Heart right ventricle (tissue), 16 donors: ENCODE measurements at regions not wholly inside any gene's neighbourhood (a gene's known extent, or its start where the extent isn't known, plus 50 kb on each side); places are given as distances from the start of the nearest gene placed in this dataset.

Experiments
- ATAC-seq, 8 donors: fragments of 200-7000 bp; cut with Tn5 transposase; one replicate each; pipeline ENCODE4 v1.9.1; 2020; ENCODE audit warnings: mild to moderate bottlenecking in 8 of 8, moderate library complexity in 8 of 8, moderate number of reproducible peaks in 1 of 8
- DNase-seq, 2 donors: peaks; one replicate each; pipeline ENCODE4 v3.0.0-alpha.2; 2020
- H3K27ac ChIP-seq, 10 donors: fragments of 200-600 bp; sonication (generic) in 2 of 10; one replicate each; pipeline versions ENCODE4 v1.5.0 to v1.8.0; 2020 to 2022; ENCODE audit warnings: mild to moderate bottlenecking in 3 of 10
- H3K27me3 ChIP-seq, 7 donors: fragments of 200-600 bp; one replicate each; pipeline ENCODE4 v1.8.0; 2021 to 2022; ENCODE audit warnings: mild to moderate bottlenecking in 2 of 7
- H3K36me3 ChIP-seq, 9 donors: fragments of 200-600 bp; sonication (generic) in 1 of 9; one replicate each; pipeline versions ENCODE4 v1.5.0 to v1.8.0; 2020 to 2022; ENCODE audit warnings: mild to moderate bottlenecking in 2 of 9
- H3K4me1 ChIP-seq, 9 donors: fragments of 200-600 bp; sonication (generic) in 1 of 9; one replicate each; pipeline versions ENCODE4 v1.5.0 to v1.8.0; 2020 to 2022; ENCODE audit warnings: mild to moderate bottlenecking in 4 of 9
- H3K4me3 ChIP-seq, 10 donors: fragments of 200-600 bp; sonication (generic) in 2 of 10; one replicate each; pipeline versions ENCODE4 v1.5.0 to v1.8.0; 2020 to 2022; ENCODE audit warnings: mild to moderate bottlenecking in 7 of 10, moderate library complexity in 2 of 10
- H3K9me3 ChIP-seq, 11 donors: fragments of 200-600 bp in 10 of 11; sonication (generic) in 2 of 11; one replicate each; pipeline versions ENCODE4 v1.5.0 to v1.8.0; 2013 to 2022; ENCODE audit warnings: mild to moderate bottlenecking in 2 of 11, control low read depth in 1 of 11, moderate library complexity in 1 of 11
- WGBS, 2 donors: extraction: QIAGEN DNeasy Blood & Tissue Kit; methylation state at CpG; one replicate each; pipeline ENCODE4 v1.1.7; 2013; ENCODE audit warnings: inconsistent platforms in 1 of 2; 5-methylcytosine and 5-hydroxymethylcytosine counted together
- intact Hi-C, 10 donors: fragments of 100-400 bp; cut with DNase I; formaldehyde crosslinking; loops; one replicate each; pipeline versions ENCODE4 v1.11.1 to v1.14.2; 2022
- TF ChIP-seq, protein P1 (sequence below), 9 donors: fragments of 200-600 bp; sonication (generic) in 2 of 9; IDR thresholded peaks; one replicate each; pipeline versions ENCODE4 v1.5.0 to v1.8.0; 2021 to 2022; ENCODE audit warnings: antibody characterized with exemption in 9 of 9, mild to moderate bottlenecking in 5 of 9, moderate library complexity in 1 of 9
- donor health status: Arrhythmogenic right ventricular cardiomyopathy.
- donor health status: ischemic (EF 13 %, LVEDD 7.1; RV severe dilation, severe dysfunction).
- donor health status: healthy with polysubstance abuse.
- donor health status: DM: no; HTN: yes; CAD: no.
- donor health status: DM: no; HTN: no; CAD: no.
- donor health status: ischemic (EF 25% LVEDD 6.9; RV normal size, moderate dysfunction).
- donor health status: ischemic (EF 25% LVEDD 5.7; RV mildly dilated, moderate dysfunction).
- donor health status: healthy.
- donor health status: DM: yes; HTN: yes; CAD: no.
- donor health status: Ischemic cardiomyopathy.
- donor health status: ischemic (EF 35%, LVEDD 5.7; RV mildly dilated, moderate dysfunction).
- donor health status: nonischemic (EF 11% LVEDD 7.7; RV severe dilation, severe dysfunction).
- donor health status: DM: yes; HTN: yes; CAD: no.
- donor health status: PGD.
- donor health status: ischemic (EF 29% LVEDD 5.4; RV normal size, mild dysfunction).
- donor health status: nonischemic (EF 23%, LVEDD 6.1; RV moderate dilation, normal function).

DNA sequence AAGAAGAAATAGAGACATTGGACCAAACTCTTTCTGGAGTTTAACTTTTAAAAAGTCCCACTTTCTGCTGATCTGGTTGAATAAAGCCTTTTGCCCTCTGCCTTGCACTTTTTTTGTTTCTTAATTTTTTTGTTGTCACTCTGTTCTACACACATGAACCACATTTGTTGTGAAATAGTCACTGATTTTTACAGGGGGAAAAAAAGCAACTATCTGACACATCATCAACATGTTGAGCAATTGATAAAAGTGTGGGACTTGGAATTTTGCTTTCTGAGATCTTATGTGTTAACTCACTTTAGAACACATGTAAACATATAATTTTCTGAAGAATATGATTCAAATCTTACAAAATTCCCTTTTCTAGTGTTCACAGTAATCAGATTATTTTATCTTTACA lies 414.8 kb upstream of the FIGN start:
- H3K9me3 ChIP-seq: no peaks in the 10 kb centered on the region
- ATAC-seq: no peak
- no peak for DNase-seq
- no peaks in the 10 kb centered on the region for H3K27me3 ChIP-seq
- H3K4me1 ChIP-seq: no peaks in the 10 kb centered on the region
- TF ChIP-seq, protein P1, sequence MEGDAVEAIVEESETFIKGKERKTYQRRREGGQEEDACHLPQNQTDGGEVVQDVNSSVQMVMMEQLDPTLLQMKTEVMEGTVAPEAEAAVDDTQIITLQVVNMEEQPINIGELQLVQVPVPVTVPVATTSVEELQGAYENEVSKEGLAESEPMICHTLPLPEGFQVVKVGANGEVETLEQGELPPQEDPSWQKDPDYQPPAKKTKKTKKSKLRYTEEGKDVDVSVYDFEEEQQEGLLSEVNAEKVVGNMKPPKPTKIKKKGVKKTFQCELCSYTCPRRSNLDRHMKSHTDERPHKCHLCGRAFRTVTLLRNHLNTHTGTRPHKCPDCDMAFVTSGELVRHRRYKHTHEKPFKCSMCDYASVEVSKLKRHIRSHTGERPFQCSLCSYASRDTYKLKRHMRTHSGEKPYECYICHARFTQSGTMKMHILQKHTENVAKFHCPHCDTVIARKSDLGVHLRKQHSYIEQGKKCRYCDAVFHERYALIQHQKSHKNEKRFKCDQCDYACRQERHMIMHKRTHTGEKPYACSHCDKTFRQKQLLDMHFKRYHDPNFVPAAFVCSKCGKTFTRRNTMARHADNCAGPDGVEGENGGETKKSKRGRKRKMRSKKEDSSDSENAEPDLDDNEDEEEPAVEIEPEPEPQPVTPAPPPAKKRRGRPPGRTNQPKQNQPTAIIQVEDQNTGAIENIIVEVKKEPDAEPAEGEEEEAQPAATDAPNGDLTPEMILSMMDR (IDR thresholded peaks at IDR 0.05): no peak
- no peak overlapping the region for H3K4me3 ChIP-seq
- no peaks in the 10 kb centered on the region for H3K36me3 ChIP-seq
- intact Hi-C loops: no loop called here
- no peak overlapping the region for H3K27ac ChIP-seq

DNA sequence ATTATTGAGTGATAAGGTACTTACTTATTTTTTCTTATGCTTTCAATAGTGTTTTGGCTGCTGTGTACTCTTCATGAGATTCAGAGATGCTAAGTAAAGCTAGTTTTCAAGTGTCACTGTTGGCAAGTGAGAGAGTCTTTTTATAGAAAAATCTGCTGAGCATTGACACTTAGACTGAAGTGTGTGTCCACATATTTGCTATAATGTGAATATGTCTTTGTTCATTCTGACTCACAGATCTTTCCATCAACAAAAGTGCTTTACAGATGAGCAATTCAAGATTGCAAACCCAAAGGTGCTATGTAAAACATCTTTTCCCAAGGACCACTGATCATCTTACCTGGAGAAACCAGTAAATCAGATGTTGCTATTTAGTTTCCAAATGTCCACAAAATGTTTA lies 410.6 kb upstream of the FIGN start:
- Histone ChIP-seq H3K27ac (no peak overlapping the region), H3K4me1 (no peaks in the 10 kb centered on the region), H3K9me3 (no peaks in the 10 kb centered on the region), H3K27me3 (no peaks in the 10 kb centered on the region), H3K4me3 (no peak overlapping the region), H3K36me3 (no peaks in the 10 kb centered on the region)
- intact Hi-C loops: no loop called here
- DNase-seq: no peak
- ATAC-seq: no peak
- TF ChIP-seq, protein P1 (IDR thresholded peaks at IDR 0.05): no peak

DNA sequence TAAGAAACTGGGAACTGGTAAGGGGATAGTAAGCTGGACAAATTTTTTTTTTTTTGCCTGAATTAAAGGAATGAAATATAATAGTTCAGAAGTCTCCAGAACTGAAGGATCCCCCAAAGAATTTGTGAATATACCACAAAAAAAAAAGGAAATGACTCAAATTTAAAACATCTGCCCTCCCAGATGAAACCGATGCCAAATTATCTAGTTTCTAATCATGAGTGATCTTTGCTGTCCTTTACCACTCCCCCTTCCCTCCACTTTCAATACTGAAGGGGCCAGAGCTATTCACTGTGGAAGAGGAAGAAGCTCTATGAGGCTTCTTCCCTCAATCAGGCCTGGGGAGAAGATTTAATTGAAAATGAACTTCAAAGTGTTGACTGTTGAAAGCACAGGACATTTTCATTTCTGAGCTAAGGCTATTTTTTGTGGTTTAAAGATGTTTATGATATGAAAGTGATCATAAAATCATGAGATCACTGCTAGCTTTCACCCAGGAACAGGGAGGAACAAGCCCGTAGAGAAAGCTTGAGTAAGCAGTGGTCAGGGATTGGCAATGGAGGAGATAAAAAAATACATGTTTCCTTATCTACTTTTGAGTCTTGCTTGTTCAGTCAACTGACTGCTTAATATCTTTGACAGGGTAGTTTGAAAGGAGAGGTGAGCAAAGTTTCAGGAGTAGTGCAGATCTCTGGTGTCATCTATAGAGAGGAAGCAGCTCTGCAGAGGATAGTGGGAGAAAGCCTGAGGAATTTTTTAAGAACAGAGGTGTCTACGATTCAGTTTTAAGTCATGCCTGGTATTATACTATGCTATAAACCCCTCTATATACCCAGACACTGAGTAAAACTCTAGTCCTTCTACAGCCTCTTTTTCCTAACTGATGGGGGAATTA lies 409.5 kb upstream of the FIGN start:
- no peaks in the 10 kb centered on the region for H3K36me3 ChIP-seq
- no peak overlapping the region for H3K4me3 ChIP-seq
- DNase-seq (no peak), ATAC-seq (no peak)
- H3K27ac ChIP-seq: no peak overlapping the region
- TF ChIP-seq, protein P1 (IDR thresholded peaks at IDR 0.05): no peak
- H3K9me3 ChIP-seq: no peaks in the 10 kb centered on the region
- H3K27me3 ChIP-seq: no peaks in the 10 kb centered on the region
- no peaks in the 10 kb centered on the region for H3K4me1 ChIP-seq
- intact Hi-C loops: no loop called here
- WGBS, 2 donors: 56 to 66% methylated on average over 3 of the region's 3 CpGs

DNA sequence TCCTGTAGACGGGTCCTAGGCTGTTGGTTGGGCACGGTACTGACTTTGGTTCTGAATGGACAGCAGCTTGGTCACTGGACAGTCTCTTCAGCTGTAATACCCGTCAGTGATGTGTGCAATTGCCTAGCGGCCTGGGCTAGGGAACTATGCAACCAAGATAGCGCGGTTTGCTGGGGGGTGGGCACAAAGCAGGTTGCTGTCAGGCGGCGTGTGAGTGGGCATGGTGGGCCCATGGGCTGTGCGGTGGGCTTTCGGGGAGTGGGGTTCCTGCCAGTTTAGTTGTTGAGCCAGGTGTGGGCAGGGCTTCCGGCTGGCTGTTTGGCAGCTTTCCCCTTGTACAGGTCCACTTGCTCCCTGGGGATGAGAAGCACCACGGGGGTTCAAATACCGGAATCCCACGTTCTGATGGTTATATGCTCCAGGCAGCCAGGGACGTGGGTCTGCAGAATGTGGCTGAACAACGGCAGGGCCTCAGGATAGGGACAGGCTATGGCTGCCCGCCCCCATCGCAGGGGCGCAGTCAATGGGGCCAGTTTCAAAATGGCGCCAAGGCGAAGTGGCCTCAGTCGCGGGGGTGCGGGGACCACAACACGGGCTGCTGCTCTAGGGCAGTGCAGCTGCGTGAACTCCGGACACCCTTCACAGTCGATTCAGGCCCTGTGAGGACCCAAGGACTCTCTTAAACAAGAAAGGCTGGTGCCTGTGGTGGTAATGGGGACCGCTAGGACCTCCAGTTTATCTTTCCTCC lies 407.5 kb upstream of the FIGN start:
- DNase-seq (no peak), ATAC-seq (no peak)
- H3K4me1 ChIP-seq: no peaks in the 10 kb centered on the region
- 93 to 95% methylated on average over 29 of the region's 29 CpGs for WGBS, 2 donors
- TF ChIP-seq, protein P1 (IDR thresholded peaks at IDR 0.05): no peak
- no peaks in the 10 kb centered on the region for H3K27me3 ChIP-seq
- H3K4me3 ChIP-seq: no peak overlapping the region
- H3K27ac ChIP-seq: no peak overlapping the region
- H3K36me3 ChIP-seq: no peaks in the 10 kb centered on the region
- intact Hi-C loops: no loop called here
- H3K9me3 ChIP-seq: no peaks in the 10 kb centered on the region
